Activated gamma-delta T cell (primary cell): ENCODE measurements at regions not wholly inside any gene's neighbourhood (a gene's known extent, or its start where the extent isn't known, plus 50 kb on each side); places are given as distances from the start of the nearest gene placed in this dataset.
"Not testable (repeated sequence)": the region's sequence is repeated elsewhere in the genome, so short reads cannot be mapped to it uniquely, and the experiment has no call there.

Experiments used
- DNase-seq: peaks from one replicate; lab custom pipeline; 2025; lab: John Stamatoyannopoulos, UW

- no peak for DNase-seq
Measured at GRCh38 chr11:42974510-42975179, 337.2 kb upstream of the API5 start.

DNA sequence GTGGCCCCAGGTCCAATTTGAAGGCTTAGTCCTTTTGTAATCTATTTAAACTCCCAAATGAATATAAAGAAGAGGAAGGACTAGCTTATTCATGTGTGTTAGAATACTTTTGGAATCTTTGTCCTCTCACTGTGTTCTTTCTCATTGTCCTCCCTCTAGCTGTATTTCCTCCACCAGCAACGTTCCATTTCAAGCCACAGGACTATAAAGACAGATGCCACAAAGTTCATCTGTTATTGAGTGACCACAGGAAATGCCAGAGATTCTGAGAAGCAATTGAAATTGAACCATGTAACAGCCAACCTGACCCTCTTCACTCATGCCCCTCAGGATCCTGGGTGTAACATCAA is 336.6 kb upstream of the API5 start:
- no peak for DNase-seq

DNA sequence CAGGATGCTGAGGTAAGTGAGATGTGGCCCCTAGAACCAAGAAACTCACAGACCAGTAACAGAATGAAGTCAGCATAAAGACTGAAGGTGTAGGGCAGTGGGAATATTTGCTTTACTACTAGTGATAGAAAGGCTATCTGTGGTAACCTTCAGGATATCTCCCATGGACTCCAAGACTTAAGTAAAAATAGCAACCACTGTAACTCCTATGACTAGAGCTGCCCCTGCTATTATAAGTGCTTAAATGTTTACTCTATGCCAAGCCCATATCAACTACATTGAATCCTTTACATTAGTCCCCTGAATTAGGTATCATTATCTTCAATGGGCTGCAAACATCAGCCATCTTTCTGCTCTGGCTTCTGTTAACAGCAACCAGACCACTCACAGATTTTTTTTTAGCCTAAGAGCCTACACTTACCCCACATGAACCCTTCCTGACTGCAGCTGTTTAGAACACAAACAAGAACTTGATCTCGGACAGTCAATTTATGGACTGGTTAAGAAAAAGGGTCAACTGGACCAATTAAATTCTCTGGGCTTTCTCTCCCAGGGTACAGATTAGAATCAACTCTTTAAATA is 335.1 kb upstream of the API5 start:
- DNase-seq = no peak

- no peak for DNase-seq
Measured at GRCh38 chr11:42992594-42992993, 319.2 kb upstream of the API5 start.

DNA sequence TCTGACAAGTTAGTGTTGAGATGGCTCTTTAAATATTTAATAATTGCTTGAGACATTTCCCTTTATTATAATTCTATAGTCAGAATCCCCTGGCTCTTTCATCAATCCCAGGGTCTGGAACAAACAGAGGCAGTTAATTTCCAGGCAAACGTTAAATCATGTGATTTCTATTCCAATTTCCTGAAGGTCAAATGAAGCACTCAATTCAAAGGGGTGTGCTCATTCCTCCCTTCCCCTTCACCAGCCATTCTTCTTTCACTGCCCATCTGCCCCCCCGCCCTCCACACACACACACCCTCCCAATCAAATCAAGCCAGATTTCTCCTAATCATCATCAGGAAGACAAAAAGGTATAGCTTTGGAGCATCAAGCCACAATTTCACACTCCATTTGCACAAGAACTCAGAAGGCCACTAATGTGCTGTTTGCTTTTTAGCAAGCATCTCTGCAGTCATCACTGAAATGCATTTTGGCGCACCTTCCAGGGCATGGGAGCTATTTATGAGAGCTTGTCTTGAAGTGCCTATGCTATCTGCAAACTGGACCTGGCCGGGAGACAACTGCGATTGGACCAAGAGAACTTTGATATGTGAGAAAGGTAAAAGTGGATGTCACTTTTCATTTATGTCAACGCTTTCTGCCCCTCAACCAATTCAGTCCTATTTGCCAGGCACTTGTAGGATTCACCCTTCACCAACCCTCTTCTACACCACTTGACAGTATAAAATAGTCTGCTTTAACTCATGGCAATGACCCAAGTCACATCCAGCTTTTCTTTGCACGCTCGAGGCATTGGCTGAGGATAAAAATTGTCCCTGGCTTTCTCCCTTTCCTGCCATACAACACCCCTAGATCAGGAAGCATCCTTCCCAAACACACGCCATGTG is 315.1 kb upstream of the API5 start:
- DNase-seq = no peak

DNA sequence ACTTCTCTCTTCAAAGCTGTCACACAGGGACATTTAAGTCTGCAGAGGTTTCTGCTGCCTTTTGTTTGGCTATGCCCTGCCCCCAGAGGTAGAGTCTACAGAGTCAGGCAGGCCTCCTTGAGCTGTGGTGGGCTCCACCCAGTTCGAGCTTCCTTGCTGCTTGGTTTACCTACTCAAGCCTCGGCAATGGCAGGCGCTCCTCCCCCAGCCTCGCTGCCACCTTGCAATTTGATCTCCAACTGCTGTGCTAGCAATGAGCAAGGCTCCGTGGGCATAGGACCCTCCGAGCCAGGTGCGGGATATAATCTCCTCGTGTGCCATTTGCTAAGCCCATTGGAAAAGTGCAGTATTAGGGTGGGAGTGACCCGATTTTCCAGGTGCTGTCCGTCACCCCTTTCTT is 306.9 kb upstream of the API5 start:
- not testable (repeated sequence) for DNase-seq

DNA sequence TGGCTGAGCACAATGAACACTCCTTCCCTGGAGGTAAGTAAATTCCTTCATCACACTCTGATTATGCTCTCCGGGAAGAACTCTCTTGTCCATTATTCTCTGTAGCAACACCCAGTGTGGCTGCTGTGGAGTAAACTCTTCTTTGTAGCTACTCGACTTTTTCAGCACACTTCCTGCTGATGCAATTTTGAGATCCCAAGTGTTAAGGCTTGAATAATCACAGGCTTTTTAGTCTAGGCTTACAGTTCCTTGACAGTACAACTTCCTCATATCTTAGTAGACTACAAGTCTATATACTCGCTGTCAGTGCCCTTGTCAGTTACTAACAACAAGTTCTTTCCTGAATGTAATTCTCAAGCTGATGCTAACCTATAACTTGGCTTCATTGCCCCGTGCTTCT is 301.8 kb upstream of the API5 start:
- DNase-seq = no peak

DNA sequence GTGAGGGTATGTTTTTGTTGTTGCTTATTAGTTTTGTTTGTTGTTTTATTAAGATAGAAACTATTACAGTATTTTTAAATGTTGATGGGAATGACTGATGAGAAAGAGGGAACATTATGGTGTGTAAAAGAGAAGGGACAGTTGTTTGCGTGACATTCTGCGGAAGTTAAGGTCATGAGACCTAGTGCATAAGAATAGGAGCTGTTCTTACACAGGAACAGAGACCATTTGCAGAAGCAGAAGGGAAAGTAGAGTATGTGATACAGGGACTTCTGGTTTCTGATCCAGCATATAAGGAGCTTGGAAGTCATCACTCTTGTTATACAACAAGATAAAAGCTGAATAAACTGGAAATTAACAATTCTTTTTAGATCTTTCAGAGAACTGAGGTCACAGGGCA is 299.2 kb upstream of the API5 start:
- no peak for DNase-seq

- DNase-seq = no peak
Measured at GRCh38 chr11:43021466-43021865, 290.3 kb upstream of the API5 start.

- DNase-seq = no peak
Measured at GRCh38 chr11:43034341-43034740, 277.5 kb upstream of the API5 start.

- DNase-seq = no peak
Measured at GRCh38 chr11:43035086-43035485, 276.7 kb upstream of the API5 start.

DNA sequence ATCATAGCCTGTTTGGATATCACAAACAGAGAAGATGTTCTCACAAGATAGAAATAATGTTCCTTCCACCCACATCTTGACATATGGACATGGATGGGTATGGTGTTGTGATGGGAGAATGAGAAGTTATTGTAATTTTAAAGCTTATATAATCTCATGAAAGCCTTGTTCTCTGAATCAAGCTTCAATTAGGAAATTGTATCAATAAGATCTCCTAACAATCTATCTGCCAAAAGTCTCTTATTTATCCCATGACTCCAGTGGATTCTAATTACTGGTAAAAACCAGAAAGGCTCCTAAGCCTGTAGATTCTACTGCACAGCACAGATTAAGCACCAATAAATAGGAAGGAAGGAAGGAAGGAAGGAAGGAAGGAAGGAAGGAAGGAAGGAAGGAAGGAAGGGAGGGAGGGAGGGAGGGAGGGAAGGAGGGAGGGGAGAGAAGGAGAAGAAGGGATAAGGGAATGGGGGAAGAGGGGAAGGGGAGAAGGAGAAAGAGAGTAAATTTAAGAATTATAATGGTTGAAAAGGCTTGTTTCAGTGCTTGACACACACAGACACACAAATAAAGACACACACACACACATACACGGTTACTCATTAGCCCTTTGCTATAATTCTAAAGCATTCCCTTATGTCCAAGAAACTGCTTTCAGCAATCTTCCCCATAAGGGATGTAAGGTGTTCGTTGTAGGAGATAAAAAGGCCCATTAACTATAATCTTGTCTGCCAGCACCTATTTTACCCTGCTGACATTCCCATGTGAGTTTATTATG is 258.0 kb upstream of the API5 start:
- no peak for DNase-seq

- DNase-seq = no peak
Measured at GRCh38 chr11:43067681-43068080, 244.1 kb upstream of the API5 start.

DNA sequence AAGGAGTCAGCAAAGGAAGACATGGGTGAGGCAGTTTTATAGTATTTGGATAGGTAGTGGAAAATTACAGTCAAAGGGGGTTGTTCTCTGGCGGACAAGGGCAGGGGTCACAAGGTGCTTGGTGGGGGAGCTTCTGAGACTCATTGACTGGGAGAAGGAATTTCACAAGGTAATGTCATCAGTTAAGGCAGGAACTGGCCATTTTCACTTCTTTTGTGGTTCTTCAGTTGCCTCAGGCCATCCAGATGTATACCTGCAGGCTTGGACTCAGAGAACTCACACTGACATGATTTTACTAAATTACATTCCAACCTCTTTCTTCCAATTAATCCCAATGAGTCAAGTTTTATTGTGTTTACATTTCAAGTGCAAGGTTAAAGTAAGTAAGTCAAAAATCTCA is 240.5 kb upstream of the API5 start:
- no peak for DNase-seq

- no peak for DNase-seq
Measured at GRCh38 chr11:43072096-43072495, 239.7 kb upstream of the API5 start.

DNA sequence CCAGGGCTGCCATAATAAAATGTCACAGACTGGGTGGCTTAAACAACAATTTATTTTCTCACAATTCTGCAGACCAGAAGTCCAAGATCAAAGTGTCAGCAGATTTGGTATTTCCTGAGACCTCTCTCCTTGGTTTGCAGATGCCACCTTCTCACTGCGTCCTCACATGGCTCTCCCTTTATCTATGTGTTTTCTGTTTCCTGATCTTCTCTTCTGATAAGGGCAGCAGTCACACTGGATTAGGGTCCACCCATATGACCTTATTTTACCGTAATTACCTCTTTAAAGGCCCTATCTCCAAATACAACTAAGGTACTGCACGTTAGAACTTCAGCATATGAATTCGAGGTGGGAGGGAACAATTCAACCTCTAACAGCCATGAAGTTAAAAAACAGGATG is 238.9 kb upstream of the API5 start:
- DNase-seq = no peak

DNA sequence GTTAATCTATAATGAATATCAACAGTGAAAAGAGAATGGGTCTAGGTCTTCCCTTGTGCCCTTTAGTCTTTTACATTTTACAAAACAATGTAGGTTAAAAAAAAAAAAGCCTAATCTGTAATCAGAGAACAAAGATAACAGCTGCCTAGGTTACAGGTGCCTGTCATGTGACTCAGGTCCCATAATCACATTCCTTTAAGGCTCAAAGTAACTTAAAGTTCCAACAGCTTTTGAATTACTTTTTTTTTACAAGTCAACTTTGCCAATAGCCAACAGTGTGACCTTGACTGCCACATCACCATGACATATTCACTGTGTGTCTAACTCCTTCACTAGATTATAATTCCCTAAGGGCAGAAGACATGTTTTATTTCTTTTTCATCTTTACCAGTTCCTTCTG is 237.0 kb upstream of the API5 start:
- no peak for DNase-seq

DNA sequence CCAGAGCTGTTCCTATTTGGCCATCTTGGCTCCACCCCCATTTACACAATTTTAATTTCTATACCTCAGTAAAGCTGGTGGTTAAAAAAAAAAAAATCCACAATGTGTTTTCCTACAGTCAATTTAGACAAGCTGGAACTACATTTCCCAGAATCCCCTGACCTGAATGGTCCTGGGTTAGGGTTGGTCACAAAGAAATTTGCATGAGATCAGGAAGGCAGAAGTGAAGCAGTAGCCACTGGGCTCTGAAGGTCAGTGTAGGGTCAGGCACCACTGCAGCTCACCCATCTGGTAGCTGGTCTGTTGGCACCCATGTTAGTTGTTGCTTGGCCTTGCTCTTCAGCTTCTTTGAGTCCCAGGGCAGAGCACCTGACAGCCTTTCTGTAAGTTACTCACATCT is 210.7 kb upstream of the API5 start:
- no peak for DNase-seq

GRCh38 chr11:43116071-43116470 is 195.7 kb upstream of the API5 start:
- no peak for DNase-seq

GRCh38 chr11:43119275-43119970 is 192.4 kb upstream of the API5 start:
- DNase-seq = no peak

- DNase-seq = no peak
Measured at GRCh38 chr11:43122546-43122945, 189.2 kb upstream of the API5 start.

DNA sequence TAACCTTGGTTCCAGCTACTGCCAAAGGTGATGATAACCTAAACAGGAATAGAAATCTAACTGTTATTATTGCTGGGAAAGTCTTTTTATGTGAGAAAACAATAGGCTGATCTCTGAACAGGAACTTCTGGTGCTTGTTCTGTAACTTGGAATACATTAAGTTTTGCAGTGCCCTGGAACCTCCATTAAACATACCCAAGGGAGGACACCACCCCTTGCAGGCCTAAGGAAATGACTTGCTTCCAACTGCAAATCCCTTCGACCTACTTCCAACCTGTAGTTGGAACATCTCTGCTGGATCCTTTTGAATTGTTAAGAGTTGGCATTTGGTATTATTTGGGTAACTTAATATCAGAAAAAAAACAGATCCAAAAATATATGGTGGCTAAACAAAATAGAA is 188.4 kb upstream of the API5 start:
- no peak for DNase-seq
